AG04449 (cell line): ENCODE measurements at regions not wholly inside any gene's neighbourhood (a gene's known extent, or its start where the extent isn't known, plus 50 kb on each side); places are given as distances from the start of the nearest gene placed in this dataset.

ENCODE experiments used
- CTCF ChIA-PET: fragments of 350-600 bp; formaldehyde crosslinking; extraction: SDS; loops from one replicate; lab custom pipeline; 2021; ENCODE audit warnings: antibody characterized with exemption; lab: Yijun Ruan, JAX
- POLR2A ChIA-PET: fragments of 400-600, 350-600 bp; formaldehyde crosslinking; extraction: SDS; loops from one replicate; lab custom pipeline; 2020; ENCODE audit warnings: antibody characterized with exemption, inconsistent platforms; lab: Yijun Ruan, JAX
- DNase-seq: peaks from one replicate; pipeline ENCODE4 v3.0.0-alpha.2; 2010; ENCODE audit warnings: low read depth, low spot score
- H3K4me3 ChIP-seq: 2 replicates; pipeline ENCODE4 v1.5.1; 2011; ENCODE audit warnings: low read depth, mild to moderate bottlenecking, control low read depth, low read length
- TF ChIP-seq, protein P1 (sequence below): IDR thresholded peaks from one replicate; pipeline ENCODE4 v1.5.1; 2011; ENCODE audit warnings: mild to moderate bottlenecking, moderate library complexity, low read length, control low read depth, inconsistent platforms; ENCODE audit not compliant: insufficient read depth; ENCODE audit errors: missing control alignments

GRCh38 chr14:23793532-23793931 lies 157.4 kb downstream of the DHRS2 start:
- DNase-seq = no peak
- ChIA-PET POLR2A (no interaction called here), CTCF (no interaction called here)
- TF ChIP-seq, protein P1, sequence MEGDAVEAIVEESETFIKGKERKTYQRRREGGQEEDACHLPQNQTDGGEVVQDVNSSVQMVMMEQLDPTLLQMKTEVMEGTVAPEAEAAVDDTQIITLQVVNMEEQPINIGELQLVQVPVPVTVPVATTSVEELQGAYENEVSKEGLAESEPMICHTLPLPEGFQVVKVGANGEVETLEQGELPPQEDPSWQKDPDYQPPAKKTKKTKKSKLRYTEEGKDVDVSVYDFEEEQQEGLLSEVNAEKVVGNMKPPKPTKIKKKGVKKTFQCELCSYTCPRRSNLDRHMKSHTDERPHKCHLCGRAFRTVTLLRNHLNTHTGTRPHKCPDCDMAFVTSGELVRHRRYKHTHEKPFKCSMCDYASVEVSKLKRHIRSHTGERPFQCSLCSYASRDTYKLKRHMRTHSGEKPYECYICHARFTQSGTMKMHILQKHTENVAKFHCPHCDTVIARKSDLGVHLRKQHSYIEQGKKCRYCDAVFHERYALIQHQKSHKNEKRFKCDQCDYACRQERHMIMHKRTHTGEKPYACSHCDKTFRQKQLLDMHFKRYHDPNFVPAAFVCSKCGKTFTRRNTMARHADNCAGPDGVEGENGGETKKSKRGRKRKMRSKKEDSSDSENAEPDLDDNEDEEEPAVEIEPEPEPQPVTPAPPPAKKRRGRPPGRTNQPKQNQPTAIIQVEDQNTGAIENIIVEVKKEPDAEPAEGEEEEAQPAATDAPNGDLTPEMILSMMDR = no peak
- no peak overlapping the region for H3K4me3 ChIP-seq

- DNase-seq = no peak
- ChIA-PET CTCF (no interaction called here), POLR2A (no interaction called here)
- TF ChIP-seq, protein P1 = no peak
- no peak overlapping the region for H3K4me3 ChIP-seq
Measured at GRCh38 chr14:23800811-23801210, 152.8 kb upstream of the DHRS4 start.

DNA sequence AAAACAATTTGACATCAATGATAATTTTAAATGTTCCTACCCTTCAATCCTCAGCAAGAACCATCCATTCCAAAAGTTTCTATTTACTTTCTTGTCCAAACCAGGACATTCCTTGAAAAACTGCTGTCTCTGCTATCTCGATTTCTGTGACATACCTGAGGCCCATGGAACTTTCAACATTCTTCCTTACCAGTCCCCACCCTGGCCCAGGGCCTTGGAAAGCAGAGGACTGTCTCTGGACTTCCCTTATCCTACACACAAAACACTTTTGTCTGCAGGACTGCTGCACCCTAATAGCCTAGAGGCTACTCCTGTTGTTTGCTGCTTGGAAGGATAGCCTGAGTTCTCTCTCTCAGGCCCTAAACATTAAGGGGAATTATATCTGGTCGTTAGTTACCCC lies 151.8 kb upstream of the DHRS4 start:
- TF ChIP-seq, protein P1 = no peak
- H3K4me3 ChIP-seq = no peak overlapping the region
- CTCF ChIA-PET = no interaction called here
- POLR2A ChIA-PET = no interaction called here
- DNase-seq = no peak

DNA sequence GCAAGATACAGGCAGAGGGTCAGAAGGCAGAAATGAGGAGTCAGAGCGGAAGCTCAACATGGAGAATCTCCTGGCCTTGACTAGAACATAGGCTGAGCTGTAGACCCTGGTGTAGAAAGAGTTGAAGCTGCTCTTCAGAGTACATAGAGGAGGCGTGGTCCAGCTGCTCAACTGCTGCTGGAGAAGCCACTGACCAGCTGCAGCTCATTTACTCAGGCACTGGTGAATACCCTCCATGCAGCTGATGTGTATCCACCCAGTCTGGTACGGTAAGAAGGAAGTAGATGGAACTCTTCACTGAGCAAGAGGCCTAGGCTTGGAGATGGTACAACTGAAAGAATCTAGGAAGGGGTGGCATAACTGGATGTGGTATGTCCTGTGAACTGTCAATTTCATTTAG lies 148.8 kb upstream of the DHRS4 start:
- no peak for DNase-seq
- CTCF ChIA-PET = no interaction called here
- H3K4me3 ChIP-seq = no peak overlapping the region
- TF ChIP-seq, protein P1 = no peak
- POLR2A ChIA-PET = no interaction called here

GRCh38 chr14:23805761-23806160 lies 147.8 kb upstream of the DHRS4 start:
- TF ChIP-seq, protein P1 = no peak
- H3K4me3 ChIP-seq = no peak overlapping the region
- POLR2A ChIA-PET = no interaction called here
- DNase-seq = no peak
- CTCF ChIA-PET = no interaction called here

DNA sequence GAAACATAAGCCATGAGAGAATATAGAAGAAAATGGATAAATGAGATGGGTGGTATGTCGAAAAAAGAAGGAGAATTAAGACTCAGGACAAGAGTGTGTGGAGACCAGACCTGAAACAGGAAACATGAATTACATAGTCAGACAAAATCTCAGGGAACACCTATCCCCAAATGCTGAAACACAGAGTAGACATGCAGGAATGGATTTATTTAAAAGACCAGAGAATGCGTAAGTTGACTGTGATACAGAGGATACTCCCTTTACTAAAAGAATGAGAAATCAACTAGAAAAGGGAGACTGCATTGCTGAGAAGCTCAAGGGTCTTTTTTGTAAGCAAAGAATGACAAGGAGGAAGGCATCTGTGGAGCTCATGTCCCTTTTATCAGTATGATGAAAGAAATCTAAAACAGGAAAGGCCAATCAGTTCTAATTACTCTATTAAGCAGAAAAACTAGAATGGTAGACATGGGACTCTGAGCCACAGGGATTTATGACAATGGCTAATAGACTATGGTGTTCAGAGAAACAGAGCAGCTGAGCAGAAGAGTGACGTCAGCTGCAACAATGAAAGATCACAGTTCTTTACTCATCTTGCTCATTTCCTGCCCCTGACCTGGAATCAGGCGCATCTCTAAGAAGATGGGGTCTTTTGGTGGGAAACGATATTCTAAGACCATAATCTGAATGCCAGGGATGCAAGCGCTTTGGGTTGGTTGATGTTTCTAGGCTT lies 138.9 kb upstream of the DHRS4 start:
- no peak for DNase-seq
- POLR2A ChIA-PET = no interaction called here
- CTCF ChIA-PET = interaction anchor here (0.9 kb wide), 1 partner anchor 96 kb away, joined by 3 read pairs; no protein-coding TSS in a partner anchor
- H3K4me3 ChIP-seq = no peak overlapping the region
- TF ChIP-seq, protein P1 = no peak
